Mammary epithelial cell (primary cell): ENCODE measurements at regions not wholly inside any gene's neighbourhood (a gene's known extent, or its start where the extent isn't known, plus 50 kb on each side); places are given as distances from the start of the nearest gene placed in this dataset.

Experiments used
- CTCF ChIP-seq, 2 donors: IDR thresholded peaks in 1 of 2; conservative IDR thresholded peaks in 1 of 2; 2 replicates each; pipeline ENCODE4 v1.5.1; 2011 to 2012; ENCODE audit warnings: inconsistent platforms in 2 of 2, low read length in 2 of 2, mild to moderate bottlenecking in 2 of 2, control low read depth in 1 of 2, low read depth in 1 of 2; ENCODE audit not compliant: insufficient read depth in 1 of 2; ENCODE audit errors: extremely low read depth in 1 of 2
- EZH2 ChIP-seq: IDR thresholded peaks from 2 replicates; pipeline ENCODE4 v1.6.1; 2012; ENCODE audit warnings: low read length, inconsistent platforms, borderline replicate concordance

GRCh38 chr5:3811116-3811515, 215.5 kb downstream of the IRX1 start:
- no peak for TF ChIP-seq CTCF (conservative IDR thresholded peaks at IDR 0.05 in 1 of 2, IDR thresholded peaks at IDR 0.05 in 1 of 2; ENCODE audit: extremely low read depth in 1 of 2, insufficient read depth in 1 of 2, low read depth in 1 of 2, low read length in 2 of 2)
- TF ChIP-seq EZH2: no peak
